SH-SY5Y (cell line): ENCODE measurements at regions not wholly inside any gene's neighbourhood (a gene's known extent, or its start where the extent isn't known, plus 50 kb on each side); places are given as distances from the start of the nearest gene placed in this dataset.

Experiments
- GATA2 ChIP-seq: IDR thresholded peaks from 2 replicates; pipeline ENCODE4 v1.6.1; 2011; ENCODE audit warnings: mild to moderate bottlenecking, low read depth, low read length
- GATA3 ChIP-seq: IDR thresholded peaks from 2 replicates; pipeline ENCODE4 v1.6.1; 2011; ENCODE audit warnings: low read depth, mild to moderate bottlenecking, low read length, moderate library complexity

GRCh38 chr16:6993544-6993943 lies 339.1 kb upstream of the RBFOX1 start:
- TF ChIP-seq GATA2 (no peak), GATA3 (no peak)
